B cell (primary cell): ENCODE measurements at regions not wholly inside any gene's neighbourhood (a gene's known extent, or its start where the extent isn't known, plus 50 kb on each side); places are given as distances from the start of the nearest gene placed in this dataset.

Source experiments
- ATAC-seq: fragments of 200-7000 bp; cut with Tn5 transposase; one replicate; pipeline ENCODE4 v1.10.0; 2021; ENCODE audit warnings: low read depth, mild to moderate bottlenecking, moderate number of reproducible peaks, moderate library complexity
- CTCF ChIA-PET: fragments of 350-600 bp; sonication (Branson Sonifier 250); formaldehyde crosslinking; loops from one replicate; lab custom pipeline; 2021; ENCODE audit warnings: antibody characterized with exemption, inconsistent platforms; lab: Charles Lee
- POLR2A ChIA-PET: fragments of 350-600 bp; sonication (Branson Sonifier 250); formaldehyde crosslinking; loops from one replicate; lab custom pipeline; 2021; ENCODE audit warnings: antibody characterized with exemption; lab: Charles Lee
- DNase-seq: peaks from one replicate; pipeline ENCODE4 v3.0.0; 2013
- H2AFZ ChIP-seq: 2 replicates; pipeline ENCODE4 v1.6.1; 2012; ENCODE audit warnings: mild to moderate bottlenecking, low read depth, low read length; ENCODE audit not compliant: insufficient read depth, poor library complexity, severe bottlenecking
- H3K27ac ChIP-seq, 2 donors: 1 replicate in 1 of 2; 2 replicates in 1 of 2; pipeline ENCODE4 v1.5.1; 2012 to 2013; ENCODE audit warnings: low read length in 2 of 2, mild to moderate bottlenecking in 2 of 2, moderate library complexity in 1 of 2
- H3K27me3 ChIP-seq, 4 experiments: fragments of 200-600 bp in 1 of 4; sonication (generic) in 1 of 4; replicated peaks in 1 of 4; 1 replicate in 2 of 4; 2 replicates in 2 of 4; pipeline versions ENCODE4 v1.6.1 to v1.7.0; 2013 to 2016; ENCODE audit warnings: low read length in 3 of 4, mild to moderate bottlenecking in 2 of 4, mixed read lengths in 1 of 4, moderate library complexity in 1 of 4; ENCODE audit not compliant: insufficient read depth in 4 of 4, control insufficient read depth in 3 of 4; ENCODE audit errors: control extremely low read depth in 1 of 4
- H3K36me3 ChIP-seq, 2 experiments: replicated peaks in 1 of 2; 1 replicate in 1 of 2; 2 replicates in 1 of 2; pipeline versions ENCODE4 v1.6.1 to v1.7.1; 2013; ENCODE audit warnings: low read length in 1 of 2; ENCODE audit not compliant: insufficient read depth in 2 of 2, control insufficient read depth in 1 of 2; ENCODE audit errors: control extremely low read depth in 1 of 2, extremely low read depth in 1 of 2
- H3K4me1 ChIP-seq, 2 donors: fragments of 200-600 bp in 1 of 2; sonication (generic) in 1 of 2; 1 replicate in 1 of 2; 2 replicates in 1 of 2; pipeline versions ENCODE4 v1.5.1 to v1.6.1; 2013 to 2017; ENCODE audit warnings: low read length in 2 of 2; ENCODE audit not compliant: control insufficient read depth in 2 of 2, insufficient read depth in 2 of 2
- H3K4me2 ChIP-seq: replicated peaks from 2 replicates; pipeline ENCODE3; 2012; ENCODE audit warnings: mild to moderate bottlenecking, low read depth, low read length; ENCODE audit not compliant: poor library complexity, severe bottlenecking
- H3K4me3 ChIP-seq, 5 experiments: fragments of 200-600 bp in 1 of 5; sonication (generic) in 1 of 5; 1 replicate in 3 of 5; 2 replicates in 2 of 5; pipeline versions ENCODE4 v1.5.1 to v1.7.0; 2011 to 2016; ENCODE audit warnings: low read length in 4 of 5, mild to moderate bottlenecking in 4 of 5, low read depth in 2 of 5, control low read depth in 1 of 5, moderate library complexity in 1 of 5; ENCODE audit not compliant: insufficient read depth in 1 of 5; ENCODE audit errors: control extremely low read depth in 1 of 5, extremely low read depth in 1 of 5
- H3K79me2 ChIP-seq: fragments of 200-600 bp; sonication (generic); one replicate; pipeline ENCODE4 v1.6.0; 2016; ENCODE audit warnings: low read length; ENCODE audit not compliant: control insufficient read depth, insufficient read depth
- H3K9ac ChIP-seq: fragments of 200-600 bp; sonication (generic); 2 replicates; pipeline ENCODE4 v1.6.1; 2017; ENCODE audit warnings: mild to moderate bottlenecking, low read length, moderate library complexity
- H3K9me3 ChIP-seq, 3 donors: one replicate each; pipeline versions ENCODE4 v1.6.1 to v1.7.1; 2013; ENCODE audit warnings: low read length in 2 of 3; ENCODE audit not compliant: control insufficient read depth in 2 of 3, insufficient read depth in 1 of 3; ENCODE audit errors: control extremely low read depth in 1 of 3
- H4K20me1 ChIP-seq: 2 replicates; pipeline ENCODE4 v1.6.0; 2012; ENCODE audit warnings: mild to moderate bottlenecking, low read length; ENCODE audit not compliant: insufficient read depth, control insufficient read depth, poor library complexity, severe bottlenecking
- H3K27ac Mint-ChIP-seq: one replicate; pipeline ENCODE4 v1.8.0; 2021; ENCODE audit warnings: mixed read lengths
- H3K27me3 Mint-ChIP-seq: one replicate; pipeline ENCODE4 v1.8.0; 2021; ENCODE audit warnings: mixed read lengths
- H3K4me1 Mint-ChIP-seq: one replicate; pipeline ENCODE4 v1.8.0; 2021; ENCODE audit warnings: mixed read lengths
- H3K4me3 Mint-ChIP-seq: one replicate; pipeline ENCODE4 v1.8.0; 2021; ENCODE audit warnings: mixed read lengths
- H3K9me3 Mint-ChIP-seq: one replicate; pipeline ENCODE4 v1.8.0; 2022; ENCODE audit warnings: mixed read lengths; ENCODE audit not compliant: insufficient read depth
- CTCF ChIP-seq: fragments of 200-600 bp; IDR thresholded peaks from one replicate; pipeline ENCODE4 v1.8.0; 2022; ENCODE audit warnings: antibody characterized with exemption, mild to moderate bottlenecking
- EZH2 ChIP-seq: IDR thresholded peaks from 2 replicates; pipeline ENCODE4 v1.6.1; 2012; ENCODE audit warnings: borderline replicate concordance, low read depth, mild to moderate bottlenecking, moderate library complexity, low read length; ENCODE audit not compliant: insufficient read depth, poor library complexity, severe bottlenecking
- WGBS: methylation state at CpG from one replicate; pipeline ENCODE4 v1.1.5; 2013; ENCODE audit warnings: missing lambda C conversion rate; ENCODE audit not compliant: insufficient coverage; 5-methylcytosine and 5-hydroxymethylcytosine counted together
- intact Hi-C: fragments of 100-400 bp; cut with micrococcal nuclease; formaldehyde crosslinking; loops from one replicate; pipeline ENCODE4 v1.10.0; 2022

- DNase-seq (no peak), ATAC-seq (no peak)
- 94% methylated on average over 2 of the region's 2 CpGs for WGBS
- Histone ChIP-seq H3K4me3 (no peak overlapping the region), H3K4me1 (no peaks in the 10 kb centered on the region), H3K79me2 (no peaks in the 10 kb centered on the region), H3K27ac (no peak overlapping the region), H4K20me1 (no peaks in the 10 kb centered on the region), H3K4me2 (no peak overlapping the region), H2AFZ (no peak overlapping the region), H3K9me3 (no peaks in the 10 kb centered on the region), H3K27me3 (no peaks in the 10 kb centered on the region), H3K36me3 (no peaks in the 10 kb centered on the region), H3K9ac (no peak overlapping the region)
- CTCF ChIA-PET: no interaction called here
- H3K9me3 Mint-ChIP-seq: no peaks in the 10 kb centered on the region
- TF ChIP-seq EZH2 (no peak), CTCF (no peak)
- no peak overlapping the region for H3K4me3 Mint-ChIP-seq
- peaks cover 20% of the 10 kb centered on the region for H3K27me3 Mint-ChIP-seq
- H3K4me1 Mint-ChIP-seq: no peaks in the 10 kb centered on the region
- POLR2A ChIA-PET: no interaction called here
- H3K27ac Mint-ChIP-seq: no peak overlapping the region
- intact Hi-C loops: no loop called here
These were observed 116.5 kb upstream of the ADAMTS18 start for GRCh38 chr16:77551357-77551756.

GRCh38 chr16:77553130-77553529 is 118.3 kb upstream of the ADAMTS18 start:
- 93% methylated on average over 7 of the region's 9 CpGs for WGBS
- Histone ChIP-seq H3K4me2 (no peak overlapping the region), H3K27me3 (no peaks in the 10 kb centered on the region), H3K9ac (no peak overlapping the region), H3K9me3 (no peaks in the 10 kb centered on the region), H3K36me3 (no peaks in the 10 kb centered on the region), H3K4me3 (no peak overlapping the region), H3K27ac (no peak overlapping the region), H4K20me1 (no peaks in the 10 kb centered on the region), H3K4me1 (no peaks in the 10 kb centered on the region), H2AFZ (no peak overlapping the region), H3K79me2 (no peaks in the 10 kb centered on the region)
- ChIA-PET POLR2A (no interaction called here), CTCF (no interaction called here)
- H3K4me1 Mint-ChIP-seq: no peaks in the 10 kb centered on the region
- ATAC-seq: no peak
- H3K4me3 Mint-ChIP-seq: no peak overlapping the region
- peaks cover 13% of the 10 kb centered on the region for H3K27me3 Mint-ChIP-seq
- DNase-seq: no peak
- H3K27ac Mint-ChIP-seq: no peak overlapping the region
- H3K9me3 Mint-ChIP-seq: no peaks in the 10 kb centered on the region
- TF ChIP-seq CTCF (no peak), EZH2 (no peak)
- intact Hi-C loops: no loop called here
